Head of caudate nucleus (tissue), 42 donors: ENCODE measurements at regions not wholly inside any gene's neighbourhood (a gene's known extent, or its start where the extent isn't known, plus 50 kb on each side); places are given as distances from the start of the nearest gene placed in this dataset.
"Not testable (repeated sequence)": the region's sequence is repeated elsewhere in the genome, so short reads cannot be mapped to it uniquely, and the experiment has no call there.

Experiments used
- DNase-seq, 42 donors: peaks; one replicate each; pipeline versions ENCODE4 v3.0.0 to v3.0.0-alpha.2; 2020 to 2021; ENCODE audit warnings: mixed read lengths in 7 of 42
- intact Hi-C: fragments of 100-400 bp; cut with DNase I; formaldehyde crosslinking; loops from one replicate; pipeline ENCODE4 v1.15.0; 2022

- intact Hi-C loops = no loop called here
- no peak for DNase-seq
These were observed 298.4 kb upstream of the SEMA6A start for GRCh38 chr5:116872986-116873385.

GRCh38 chr5:116872486-116872885 is 297.9 kb upstream of the SEMA6A start:
- no peak for DNase-seq
- intact Hi-C loops = no loop called here

- DNase-seq, intact Hi-C loops: not testable (repeated sequence)
These were observed 293.2 kb upstream of the SEMA6A start for GRCh38 chr5:116867825-116868224.

- no peak for DNase-seq
- intact Hi-C loops = no loop called here
These were observed 291.0 kb upstream of the SEMA6A start for GRCh38 chr5:116865651-116866050.

GRCh38 chr5:116864838-116865190 is 290.2 kb upstream of the SEMA6A start:
- DNase-seq = no peak
- intact Hi-C loops = no loop called here

- intact Hi-C loops = no loop called here
- peak in 1 of 42 donors; percentile 2 for DNase-seq
These were observed 289.7 kb upstream of the SEMA6A start for GRCh38 chr5:116864157-116864837.

GRCh38 chr5:116862632-116863455 is 288.2 kb upstream of the SEMA6A start:
- intact Hi-C loops = no loop called here
- DNase-seq = no peak

GRCh38 chr5:116861666-116862065 is 287.0 kb upstream of the SEMA6A start:
- DNase-seq = no peak
- intact Hi-C loops = no loop called here

GRCh38 chr5:116861097-116861496 is 286.5 kb upstream of the SEMA6A start:
- DNase-seq = no peak
- intact Hi-C loops = no loop called here

GRCh38 chr5:116859666-116860320 is 285.2 kb upstream of the SEMA6A start:
- intact Hi-C loops = no loop called here
- no peak for DNase-seq

- DNase-seq = no peak
- intact Hi-C loops = no loop called here
These were observed 284.2 kb upstream of the SEMA6A start for GRCh38 chr5:116858705-116859333.

GRCh38 chr5:116858020-116858419 is 283.4 kb upstream of the SEMA6A start:
- DNase-seq, intact Hi-C loops: not testable (repeated sequence)

GRCh38 chr5:116856271-116856670 is 281.6 kb upstream of the SEMA6A start:
- intact Hi-C loops = no loop called here
- DNase-seq = no peak

- no peak for DNase-seq
- intact Hi-C loops = no loop called here
These were observed 279.4 kb upstream of the SEMA6A start for GRCh38 chr5:116853992-116854391.

GRCh38 chr5:116848954-116849581 is 274.4 kb upstream of the SEMA6A start:
- no peak for DNase-seq
- intact Hi-C loops = no loop called here

- intact Hi-C loops = no loop called here
- no peak for DNase-seq
These were observed 273.3 kb upstream of the SEMA6A start for GRCh38 chr5:116847960-116848359.

- no peak for DNase-seq
- intact Hi-C loops = no loop called here
These were observed 269.4 kb upstream of the SEMA6A start for GRCh38 chr5:116844015-116844414.

- intact Hi-C loops = no loop called here
- DNase-seq = no peak
These were observed 267.9 kb upstream of the SEMA6A start for GRCh38 chr5:116842514-116842961.

GRCh38 chr5:116841734-116842133 is 267.1 kb upstream of the SEMA6A start:
- intact Hi-C loops = no loop called here
- DNase-seq = no peak
